Endodermal cell (in vitro differentiated cells): ENCODE measurements at regions not wholly inside any gene's neighbourhood (a gene's known extent, or its start where the extent isn't known, plus 50 kb on each side); places are given as distances from the start of the nearest gene placed in this dataset.

Experiments used
- DNase-seq: peaks from one replicate; pipeline ENCODE4 v3.0.0-alpha.2; 2017
- H3K27ac ChIP-seq: 2 replicates; pipeline ENCODE4 v1.5.1; 2013; ENCODE audit warnings: mild to moderate bottlenecking, low read depth, low read length, moderate library complexity
- H3K27me3 ChIP-seq: 2 replicates; pipeline ENCODE4 v1.6.1; 2013; ENCODE audit warnings: mild to moderate bottlenecking, low read length, moderate library complexity; ENCODE audit not compliant: insufficient read depth, control insufficient read depth, poor library complexity, severe bottlenecking
- H3K36me3 ChIP-seq: 2 replicates; pipeline ENCODE4 v1.7.0; 2013; ENCODE audit warnings: mild to moderate bottlenecking, low read length, moderate library complexity; ENCODE audit not compliant: control insufficient read depth, insufficient read depth
- H3K4me1 ChIP-seq: one replicate; pipeline ENCODE4 v1.7.0; 2013; ENCODE audit warnings: low read length; ENCODE audit not compliant: control insufficient read depth, insufficient read depth
- H3K4me3 ChIP-seq: 2 replicates; pipeline ENCODE4 v1.5.1; 2013; ENCODE audit warnings: mild to moderate bottlenecking, low read length, moderate library complexity
- H3K9ac ChIP-seq: 2 replicates; pipeline ENCODE4 v1.6.1; 2013; ENCODE audit warnings: mild to moderate bottlenecking, low read length, moderate library complexity; ENCODE audit not compliant: poor library complexity, severe bottlenecking; ENCODE audit errors: extremely low read depth
- H3K9me3 ChIP-seq: 2 replicates; pipeline ENCODE4 v1.6.1; 2013; ENCODE audit warnings: mild to moderate bottlenecking, low read length, moderate library complexity; ENCODE audit not compliant: control insufficient read depth
- H3K27ac Mint-ChIP-seq: 2 replicates; pipeline ENCODE4 v1.8.0; 2020; ENCODE audit warnings: mixed read lengths
- H3K27me3 Mint-ChIP-seq: 2 replicates; pipeline ENCODE4 v1.8.0; 2021; ENCODE audit warnings: mild to moderate bottlenecking, mixed read lengths; ENCODE audit not compliant: insufficient read depth
- H3K36me3 Mint-ChIP-seq: 2 replicates; pipeline ENCODE4 v1.8.0; 2020; ENCODE audit warnings: low read depth, mixed read lengths
- H3K4me1 Mint-ChIP-seq: 2 replicates; pipeline ENCODE4 v1.8.0; 2020; ENCODE audit warnings: mixed read lengths
- H3K4me3 Mint-ChIP-seq: 2 replicates; pipeline ENCODE4 v1.8.0; 2020; ENCODE audit warnings: mild to moderate bottlenecking, moderate library complexity, mixed read lengths
- H3K9me3 Mint-ChIP-seq: 2 replicates; pipeline ENCODE4 v1.8.0; 2020; ENCODE audit warnings: mild to moderate bottlenecking, mixed read lengths
- CTCF ChIP-seq: fragments of 200-600 bp; sonication (generic); conservative IDR thresholded peaks from 2 replicates; pipeline ENCODE4 v1.5.0; 2021; ENCODE audit warnings: antibody characterized with exemption, mild to moderate bottlenecking
- WGBS, 2 experiments: methylation state at CpG; one replicate each; pipeline versions ENCODE4 v1.1.5 to v1.1.7; 2013; ENCODE audit warnings: missing lambda C conversion rate in 2 of 2, mixed read lengths in 1 of 2; ENCODE audit not compliant: insufficient coverage in 1 of 2, insufficient read length in 1 of 2; 5-methylcytosine and 5-hydroxymethylcytosine counted together

DNA sequence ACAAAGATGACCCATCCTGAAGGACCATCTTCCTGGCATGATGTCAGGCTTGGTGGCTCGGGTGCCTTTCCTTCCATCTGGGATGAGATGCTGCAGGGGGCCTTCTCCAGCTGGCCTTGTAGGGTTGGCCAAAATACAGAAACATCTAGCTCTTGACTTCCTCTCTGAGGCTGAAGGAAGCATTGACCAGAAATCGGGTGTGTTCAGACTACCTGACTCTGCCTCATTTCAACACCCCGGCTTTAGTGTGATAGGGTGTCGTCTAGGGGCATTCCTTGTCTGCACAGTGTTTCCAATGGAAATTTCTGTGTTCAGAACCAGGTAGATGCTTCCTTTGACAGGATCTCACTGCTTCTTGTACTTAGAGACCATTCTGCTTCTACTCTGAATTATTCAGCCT lies 115.7 kb upstream of the SPRED2 start:
- Histone ChIP-seq H3K9ac (no peak overlapping the region), H3K36me3 (no peaks in the 10 kb centered on the region), H3K4me3 (no peak overlapping the region), H3K4me1 (peaks cover 2% of the 10 kb centered on the region), H3K9me3 (no peaks in the 10 kb centered on the region), H3K27ac (no peak overlapping the region), H3K27me3 (no peaks in the 10 kb centered on the region)
- H3K4me1 Mint-ChIP-seq = peaks cover 9% of the 10 kb centered on the region
- no peak overlapping the region for H3K27ac Mint-ChIP-seq
- no peaks in the 10 kb centered on the region for H3K9me3 Mint-ChIP-seq
- DNase-seq = no peak
- TF ChIP-seq CTCF = no peak
- 89 to 91% methylated on average over 4 of the region's 4 CpGs for WGBS, 2 experiments
- H3K4me3 Mint-ChIP-seq = no peak overlapping the region
- no peaks in the 10 kb centered on the region for H3K36me3 Mint-ChIP-seq
- peaks cover 6% of the 10 kb centered on the region for H3K27me3 Mint-ChIP-seq

GRCh38 chr2:65545837-65546805 lies 113.7 kb upstream of the SPRED2 start:
- H3K4me1 Mint-ChIP-seq = peaks cover 9% of the 10 kb centered on the region
- DNase-seq = peak; percentile 74
- H3K27ac ChIP-seq = no peak overlapping the region
- no peaks in the 10 kb centered on the region for H3K9me3 Mint-ChIP-seq
- WGBS, 2 experiments = 94 to 95% methylated on average over 4 of the region's 4 CpGs
- peaks cover 2% of the 10 kb centered on the region for H3K4me1 ChIP-seq
- no peaks in the 10 kb centered on the region for H3K36me3 Mint-ChIP-seq
- peaks cover 6% of the 10 kb centered on the region for H3K27me3 Mint-ChIP-seq
- H3K9ac ChIP-seq = no peak overlapping the region
- peak overlapping the region; percentile 67 for H3K27ac Mint-ChIP-seq
- H3K36me3 ChIP-seq = no peaks in the 10 kb centered on the region
- H3K4me3 ChIP-seq = no peak overlapping the region
- H3K9me3 ChIP-seq = no peaks in the 10 kb centered on the region
- no peak overlapping the region for H3K4me3 Mint-ChIP-seq
- TF ChIP-seq CTCF = no peak
- no peaks in the 10 kb centered on the region for H3K27me3 ChIP-seq

DNA sequence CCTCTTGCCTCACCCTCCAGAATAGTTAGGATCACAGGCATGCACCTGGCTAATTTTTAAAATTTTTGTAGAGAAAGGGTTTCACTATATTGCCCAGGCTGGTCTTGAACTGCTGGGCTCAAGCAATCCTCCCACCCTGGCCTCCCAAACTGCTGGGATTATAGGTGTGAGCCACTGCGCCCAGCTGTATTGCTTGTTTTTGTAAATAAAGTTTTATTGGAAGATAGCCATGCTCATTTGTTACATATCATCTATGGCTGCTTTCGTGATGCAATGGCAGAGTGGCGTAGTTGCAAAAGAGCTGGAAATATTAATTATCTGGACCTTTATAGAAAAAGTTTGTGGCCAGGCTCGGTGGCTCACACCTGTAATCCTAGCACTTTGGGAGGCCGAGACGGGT lies 109.4 kb upstream of the SPRED2 start:
- 93 to 98% methylated on average over 5 to 6 of the region's 6 CpGs for WGBS, 2 experiments
- H3K4me1 Mint-ChIP-seq = peaks cover 9% of the 10 kb centered on the region
- H3K4me1 ChIP-seq = peaks cover 2% of the 10 kb centered on the region
- H3K27me3 ChIP-seq = no peaks in the 10 kb centered on the region
- H3K27me3 Mint-ChIP-seq = no peaks in the 10 kb centered on the region
- no peaks in the 10 kb centered on the region for H3K9me3 Mint-ChIP-seq
- no peak overlapping the region for H3K4me3 Mint-ChIP-seq
- DNase-seq = no peak
- no peak overlapping the region for H3K9ac ChIP-seq
- no peaks in the 10 kb centered on the region for H3K36me3 Mint-ChIP-seq
- no peak overlapping the region for H3K27ac Mint-ChIP-seq
- no peak overlapping the region for H3K4me3 ChIP-seq
- no peak overlapping the region for H3K27ac ChIP-seq
- TF ChIP-seq CTCF = no peak
- H3K36me3 ChIP-seq = no peaks in the 10 kb centered on the region
- no peaks in the 10 kb centered on the region for H3K9me3 ChIP-seq
